ENCODE measurements at regions not wholly inside any gene's neighbourhood (a gene's known extent, or its start where the extent isn't known, plus 50 kb on each side); places are given as distances from the start of the nearest gene placed in this dataset.

- no peaks in the 10 kb centered on the region for H3K23me2 ChIP-seq (ENCODE audit: low read depth, low read length)
- no peak overlapping the region for H3K56ac ChIP-seq (replicated peaks; ENCODE audit: insufficient read length, low read depth, low read length)
- H3K4me1 ChIP-seq (replicated peaks in 1 of 4; ENCODE audit: control insufficient read depth in 3 of 4, insufficient read depth in 4 of 4, low read length in 3 of 4) = no peaks in the 10 kb centered on the region
- no peak overlapping the region for H3K4me2 ChIP-seq (ENCODE audit: insufficient read depth in 1 of 2, low read depth in 2 of 2, low read length in 2 of 2)
- H2AK5ac ChIP-seq (ENCODE audit: low read depth, low read length) = no peak overlapping the region
- no peaks in the 10 kb centered on the region for H3K79me1 ChIP-seq (ENCODE audit: low read depth, low read length)
- no peaks in the 10 kb centered on the region for H3K79me2 ChIP-seq (ENCODE audit: control insufficient read depth in 1 of 2, insufficient read depth in 2 of 2, low read length in 2 of 2)
- H4K5ac ChIP-seq (ENCODE audit: insufficient read length, low read depth, low read length) = no peak overlapping the region
- no peaks in the 10 kb centered on the region for H3K9me3 ChIP-seq (ENCODE audit: insufficient read depth in 2 of 2, low read depth in 1 of 2, low read length in 1 of 2)
- no peak overlapping the region for H3K4me3 ChIP-seq (ENCODE audit: extremely low read depth in 1 of 4, insufficient read depth in 2 of 4, low read depth in 3 of 4, low read length in 4 of 4)
- ChIA-PET CTCF (ENCODE audit: partially characterized antibody) (interaction anchor here (1.3 kb wide), 1 partner anchor 10 kb away, joined by 3 read pairs; no protein-coding TSS in a partner anchor), POLR2A (ENCODE audit: partially characterized antibody) (no interaction called here)
- no peak overlapping the region for H4K8ac ChIP-seq (ENCODE audit: extremely low read depth, insufficient read depth, low read length)
- no peak overlapping the region for H3K23ac ChIP-seq (ENCODE audit: insufficient read length)
- no peaks in the 10 kb centered on the region for H3K27me3 ChIP-seq (replicated peaks in 1 of 4; ENCODE audit: control insufficient read depth in 3 of 4, extremely low read depth in 1 of 4, insufficient read depth in 3 of 4, low read length in 3 of 4)
- TF ChIP-seq ASH2L (IDR thresholded peaks at IDR 0.05; ENCODE audit: low read length) (no peak), RBBP5 (IDR thresholded peaks at IDR 0.05; ENCODE audit: borderline replicate concordance, low read depth, low read length) (no peak), JUN (IDR thresholded peaks at IDR 0.05; ENCODE audit: low read depth, low read length) (no peak)
- no peak overlapping the region for H2BK12ac ChIP-seq (ENCODE audit: low read depth, low read length)
- no peak overlapping the region for H3K27ac ChIP-seq (ENCODE audit: low read depth, low read length)
- DNase-seq (ENCODE audit: low read depth in 1 of 2, low spot score in 2 of 2) = no peak
- no peak overlapping the region for H2BK120ac ChIP-seq (replicated peaks; ENCODE audit: low read depth, low read length)
- no peak overlapping the region for H3K9ac ChIP-seq (replicated peaks in 1 of 4; ENCODE audit: extremely low read depth in 1 of 4, low read depth in 3 of 4, low read length in 3 of 4)
- H3K18ac ChIP-seq (ENCODE audit: extremely low read depth, low read length) = no peak overlapping the region
- H2BK5ac ChIP-seq (ENCODE audit: low read depth, low read length) = no peak overlapping the region
- no peak overlapping the region for H4K91ac ChIP-seq (replicated peaks; ENCODE audit: insufficient read length, low read length)
- no peak overlapping the region for H2BK20ac ChIP-seq (ENCODE audit: low read length)
- no peaks in the 10 kb centered on the region for H4K20me1 ChIP-seq (replicated peaks in 1 of 2; ENCODE audit: control insufficient read depth in 1 of 2, insufficient read depth in 2 of 2, low read length in 2 of 2)
- no peak for FAIRE-seq
- no peaks in the 10 kb centered on the region for H3K36me3 ChIP-seq (ENCODE audit: control insufficient read depth in 2 of 4, insufficient read depth in 4 of 4, low read length in 3 of 4)
- H2AFZ ChIP-seq (ENCODE audit: low read length) = no peak overlapping the region
- H3K14ac ChIP-seq (ENCODE audit: insufficient read length) = no peak overlapping the region
- H2BK15ac ChIP-seq (ENCODE audit: low read length) = no peak overlapping the region
- H3K4ac ChIP-seq (replicated peaks; ENCODE audit: insufficient read length, low read depth, low read length) = no peak overlapping the region
Observed at GRCh38 chr9:27847380-27847779, 274.1 kb upstream of the C9orf72 start.
